ENCODE measurements at regions not wholly inside any gene's neighbourhood (a gene's known extent, or its start where the extent isn't known, plus 50 kb on each side); places are given as distances from the start of the nearest gene placed in this dataset.

GRCh38 chr11:45026835-45027234 is 76.2 kb upstream of the TP53I11 start (continued):
- TF ChIP-seq MYC (IDR thresholded peaks at IDR 0.05; ENCODE audit: borderline replicate concordance, low read length) (no peak), ZC3H11A (IDR thresholded peaks at IDR 0.05) (no peak), RNF2 (IDR thresholded peaks at IDR 0.05; ENCODE audit: borderline replicate concordance, low read depth) (no peak), CTCF (IDR thresholded peaks at IDR 0.05) (no peak), HDAC2 (IDR thresholded peaks at IDR 0.05) (no peak), ESRRA (IDR thresholded peaks at IDR 0.05; ENCODE audit: borderline replicate concordance, low read length) (no peak)

- Histone ChIP-seq H3K4me2 (no peak overlapping the region), H3K4me1 (no peaks in the 10 kb centered on the region), H3K4me3 (no peak overlapping the region), H3K27ac (no peak overlapping the region), H3K9me3 (no peaks in the 10 kb centered on the region)
- no peak for ATAC-seq
- CTCF ChIA-PET = interaction anchor here (1.0 to 2.2 kb wide), 7 partner anchors 11 to 91 kb away, joined by 3 to 7 read pairs (median 4); no protein-coding TSS in a partner anchor
- POLR2A ChIA-PET = no interaction called here
- DNase-seq (ENCODE audit: low read depth in 1 of 2, low spot score in 1 of 2) = no peak
- no peak for FAIRE-seq
- 64% methylated on average over 4 of the region's 4 CpGs for WGBS (ENCODE audit: missing lambda C conversion rate)
- TF ChIP-seq RARB (CRISPR knock-in tag; IDR thresholded peaks at IDR 0.05) (no peak), NFE2L2 (conservative IDR thresholded peaks at IDR 0.05; ENCODE audit: low read length) (no peak), BHLHE40 (IDR thresholded peaks at IDR 0.05; ENCODE audit: low read depth, low read length) (no peak), E2F6 (IDR thresholded peaks at IDR 0.05; ENCODE audit: borderline replicate concordance, low read depth) (no peak)
Measured at GRCh38 chr11:45027312-45027711, 76.6 kb upstream of the TP53I11 start.

GRCh38 chr11:45028911-45029682 is 78.4 kb upstream of the TP53I11 start:
- ChIA-PET CTCF (interaction anchor here (1.1 to 1.6 kb wide), 5 partner anchors 10 to 92 kb away, joined by 3 to 7 read pairs (median 4); no protein-coding TSS in a partner anchor), POLR2A (no interaction called here)
- Histone ChIP-seq H3K4me1 (no peaks in the 10 kb centered on the region), H3K9me3 (no peaks in the 10 kb centered on the region), H3K4me3 (no peak overlapping the region), H3K27ac (no peak overlapping the region), H3K4me2 (no peak overlapping the region)
- 69% methylated on average over 13 of the region's 13 CpGs for WGBS (ENCODE audit: missing lambda C conversion rate)
- ATAC-seq = no peak; a peak in 1 of 6 replicates
- FAIRE-seq = no peak
- no peak for TF ChIP-seq HOXB13 (CRISPR knock-in tag; IDR thresholded peaks at IDR 0.05; ENCODE audit: low read depth)
- TF ChIP-seq ZFP36 (IDR thresholded peaks at IDR 0.05; ENCODE audit: borderline replicate concordance, partially characterized antibody) = no peak
- no peak for TF ChIP-seq EHMT2 (IDR thresholded peaks at IDR 0.05; ENCODE audit: low read depth)
- no peak for TF ChIP-seq ZC3H11A (IDR thresholded peaks at IDR 0.05)
- no peak for TF ChIP-seq NPAS2 (CRISPR knock-in tag; IDR thresholded peaks at IDR 0.05; ENCODE audit: borderline replicate concordance)
- TF ChIP-seq MAX (IDR thresholded peaks at IDR 0.05) = no peak
- TF ChIP-seq EP300 (IDR thresholded peaks at IDR 0.05) = no peak
- no peak for DNase-seq (ENCODE audit: low read depth in 1 of 2, low spot score in 1 of 2)

- CTCF ChIA-PET = interaction anchor here (1.1 to 1.8 kb wide), 4 partner anchors 9 to 94 kb away, joined by 3 to 5 read pairs (median 4); no protein-coding TSS in a partner anchor
- FAIRE-seq = no peak
- WGBS (ENCODE audit: missing lambda C conversion rate) = 45% methylated on average over 6 of the region's 6 CpGs
- Histone ChIP-seq H3K4me1 (no peaks in the 10 kb centered on the region), H3K27ac (no peak overlapping the region), H3K4me3 (no peak overlapping the region), H3K9me3 (no peaks in the 10 kb centered on the region), H3K4me2 (no peak overlapping the region)
- no peak for ATAC-seq
- POLR2A ChIA-PET = no interaction called here
- TF ChIP-seq EHMT2 (IDR thresholded peaks at IDR 0.05; ENCODE audit: low read depth) (no peak), EP300 (IDR thresholded peaks at IDR 0.05) (no peak), ELK1 (IDR thresholded peaks at IDR 0.05; ENCODE audit: low read depth, low read length) (no peak), USF2 (IDR thresholded peaks at IDR 0.05) (no peak), RFX5 (IDR thresholded peaks at IDR 0.05) (no peak), TFCP2L1 (CRISPR knock-in tag; IDR thresholded peaks at IDR 0.05) (no peak), MAZ (IDR thresholded peaks at IDR 0.05; ENCODE audit: borderline replicate concordance, low read depth, low read length) (no peak), MYC (IDR thresholded peaks at IDR 0.05; ENCODE audit: borderline replicate concordance, low read length) (no peak), FOXS1 (CRISPR knock-in tag; IDR thresholded peaks at IDR 0.05) (no peak), NFE2L2 (conservative IDR thresholded peaks at IDR 0.05; ENCODE audit: low read length) (no peak), FOSL2 (IDR thresholded peaks at IDR 0.05) (no peak), FOSL2 (CRISPR knock-in tag; IDR thresholded peaks at IDR 0.05) (no peak), RCOR1 (IDR thresholded peaks at IDR 0.05; ENCODE audit: low read depth, low read length) (no peak)
- no peak for DNase-seq (ENCODE audit: low read depth in 1 of 2, low spot score in 1 of 2)
Measured at GRCh38 chr11:45030778-45031177, 80.1 kb upstream of the TP53I11 start.

All from A549 (cell line).